ENCODE measurements at regions not wholly inside any gene's neighbourhood (a gene's known extent, or its start where the extent isn't known, plus 50 kb on each side); places are given as distances from the start of the nearest gene placed in this dataset.

- intact Hi-C loops (cut with DNase I), result no loop called here
- 76 to 79% methylated on average over 3 of the region's 3 CpGs for WGBS, 2 donors
- no peaks in the 10 kb centered on the region for H3K36me3 ChIP-seq
- no peaks in the 10 kb centered on the region for H3K4me1 ChIP-seq
- DNase-seq, result no peak
- H3K9me3 ChIP-seq, result no peaks in the 10 kb centered on the region
- no peak overlapping the region for H3K4me3 ChIP-seq
- TF ChIP-seq CTCF (IDR thresholded peaks at IDR 0.05) (no peak), EP300 (IDR thresholded peaks at IDR 0.05) (no peak), POLR2A (IDR thresholded peaks at IDR 0.05) (no peak), POLR2AphosphoS5 (IDR thresholded peaks at IDR 0.05) (no peak)
- no peak overlapping the region for H3K27ac ChIP-seq
- H3K27me3 ChIP-seq, result no peaks in the 10 kb centered on the region
These were observed 248.9 kb upstream of the TTC29 start for GRCh38 chr4:147194604-147195003.

GRCh38 chr4:147195386-147195785 is 249.7 kb upstream of the TTC29 start:
- no peak for TF ChIP-seq POLR2AphosphoS5 (IDR thresholded peaks at IDR 0.05)
- no peak for TF ChIP-seq POLR2A (IDR thresholded peaks at IDR 0.05)
- TF ChIP-seq EP300 (IDR thresholded peaks at IDR 0.05), result no peak
- TF ChIP-seq CTCF (IDR thresholded peaks at IDR 0.05), result no peak
- Histone ChIP-seq H3K4me1 (no peaks in the 10 kb centered on the region), H3K27me3 (no peaks in the 10 kb centered on the region), H3K9me3 (no peaks in the 10 kb centered on the region), H3K27ac (no peak overlapping the region), H3K4me3 (no peak overlapping the region), H3K36me3 (no peaks in the 10 kb centered on the region)
- no peak for DNase-seq
- WGBS, 2 donors, result 82 to 88% methylated on average over 2 of the region's 2 CpGs
- intact Hi-C loops (cut with DNase I), result no loop called here

- 57 to 65% methylated on average over 4 of the region's 4 CpGs for WGBS, 2 donors
- intact Hi-C loops (cut with DNase I), result no loop called here
- no peak for DNase-seq
- no peak overlapping the region for H3K4me3 ChIP-seq
- H3K27me3 ChIP-seq, result no peaks in the 10 kb centered on the region
- no peaks in the 10 kb centered on the region for H3K9me3 ChIP-seq
- no peaks in the 10 kb centered on the region for H3K4me1 ChIP-seq
- TF ChIP-seq EP300 (IDR thresholded peaks at IDR 0.05), result no peak
- TF ChIP-seq POLR2AphosphoS5 (IDR thresholded peaks at IDR 0.05), result no peak
- no peak for TF ChIP-seq CTCF (IDR thresholded peaks at IDR 0.05)
- no peak for TF ChIP-seq POLR2A (IDR thresholded peaks at IDR 0.05)
- H3K27ac ChIP-seq, result no peak overlapping the region
- no peaks in the 10 kb centered on the region for H3K36me3 ChIP-seq
These were observed 252.9 kb upstream of the TTC29 start for GRCh38 chr4:147198411-147199051.

- TF ChIP-seq POLR2A (IDR thresholded peaks at IDR 0.05) (no peak), POLR2AphosphoS5 (IDR thresholded peaks at IDR 0.05) (no peak), CTCF (IDR thresholded peaks at IDR 0.05) (no peak), EP300 (IDR thresholded peaks at IDR 0.05) (no peak)
These were observed 255.4 kb upstream of the TTC29 start for GRCh38 chr4:147201016-147201415.

GRCh38 chr4:147206807-147207206 is 261.1 kb upstream of the TTC29 start:
- no peak for DNase-seq
- H3K4me3 ChIP-seq, result no peak overlapping the region
- intact Hi-C loops (cut with DNase I), result no loop called here
- no peaks in the 10 kb centered on the region for H3K4me1 ChIP-seq
- H3K27ac ChIP-seq, result no peak overlapping the region
- no peaks in the 10 kb centered on the region for H3K36me3 ChIP-seq
- no peaks in the 10 kb centered on the region for H3K9me3 ChIP-seq
- no peaks in the 10 kb centered on the region for H3K27me3 ChIP-seq
- TF ChIP-seq CTCF (IDR thresholded peaks at IDR 0.05) (no peak), POLR2AphosphoS5 (IDR thresholded peaks at IDR 0.05) (no peak), POLR2A (IDR thresholded peaks at IDR 0.05) (no peak), EP300 (IDR thresholded peaks at IDR 0.05) (no peak)

More at GRCh38 chr4:147201016-147201415, 255.4 kb upstream of the TTC29 start:
- Histone ChIP-seq H3K27ac (no peak overlapping the region), H3K9me3 (no peaks in the 10 kb centered on the region), H3K4me1 (no peaks in the 10 kb centered on the region), H3K27me3 (no peaks in the 10 kb centered on the region), H3K36me3 (no peaks in the 10 kb centered on the region), H3K4me3 (no peak overlapping the region)
- no peak for DNase-seq
- intact Hi-C loops (cut with DNase I), result no loop called here
- 42 to 48% methylated on average over 1 of the region's 1 CpG for WGBS, 2 donors
